GM23338 (cell line): ENCODE measurements at regions not wholly inside any gene's neighbourhood (a gene's known extent, or its start where the extent isn't known, plus 50 kb on each side); places are given as distances from the start of the nearest gene placed in this dataset.

ENCODE experiments used
- ATAC-seq: fragments of 200-7000 bp; cut with Tn5 transposase; 3 replicates; pipeline ENCODE4 v1.9.1; 2020
- DNase-seq: peaks from one replicate; pipeline ENCODE4 v3.0.0-alpha.2; 2015; ENCODE audit warnings: low spot score
- H2AFZ ChIP-seq: fragments of 200-600 bp; sonication (generic); 2 replicates; pipeline ENCODE4 v1.8.0; 2016; ENCODE audit warnings: antibody characterized with exemption, mild to moderate bottlenecking, moderate library complexity
- H3F3A ChIP-seq: fragments of 200-600 bp; sonication (generic); replicated peaks from 2 replicates; pipeline ENCODE4 v1.8.0; 2017; ENCODE audit warnings: antibody characterized with exemption, mixed run types, low read depth
- H3K27ac ChIP-seq: fragments of 200-600 bp; sonication (generic); 2 replicates; pipeline ENCODE4 v1.6.1; 2016; ENCODE audit warnings: low read depth
- H3K27me3 ChIP-seq: fragments of 200-600 bp; sonication (generic); 2 replicates; pipeline ENCODE4 v1.8.0; 2016; ENCODE audit warnings: mild to moderate bottlenecking, mixed run types, moderate library complexity; ENCODE audit not compliant: insufficient read depth
- H3K36me3 ChIP-seq: fragments of 200-600 bp; sonication (generic); 2 replicates; pipeline ENCODE4 v1.8.0; 2016; ENCODE audit warnings: mild to moderate bottlenecking; ENCODE audit not compliant: insufficient read depth
- H3K4me1 ChIP-seq: fragments of 200-600 bp; sonication (generic); 2 replicates; pipeline ENCODE4 v1.8.0; 2016; ENCODE audit warnings: mild to moderate bottlenecking, moderate library complexity; ENCODE audit not compliant: insufficient read depth
- H3K4me2 ChIP-seq: fragments of 200-600 bp; sonication (generic); 2 replicates; pipeline ENCODE4 v1.7.1; 2017; ENCODE audit warnings: mixed run types
- H3K4me3 ChIP-seq: fragments of 200-600 bp; sonication (generic); 2 replicates; pipeline ENCODE4 v1.6.1; 2016; ENCODE audit warnings: mixed run types
- H3K79me2 ChIP-seq: fragments of 200-600 bp; sonication (generic); replicated peaks from 2 replicates; pipeline ENCODE4 v1.8.0; 2017; ENCODE audit warnings: mild to moderate bottlenecking; ENCODE audit not compliant: insufficient read depth
- H3K9me2 ChIP-seq: fragments of 200-600 bp; sonication (generic); 2 replicates; pipeline ENCODE4 v1.8.0; 2017; ENCODE audit not compliant: insufficient read depth
- H4K20me1 ChIP-seq: fragments of 200-600 bp; sonication (generic); replicated peaks from 2 replicates; pipeline ENCODE4 v1.8.0; 2017; ENCODE audit warnings: mild to moderate bottlenecking; ENCODE audit not compliant: insufficient read depth
- H3K27ac Mint-ChIP-seq: 2 replicates; pipeline ENCODE4 v1.8.0; 2020; ENCODE audit warnings: inconsistent platforms, mild to moderate bottlenecking, moderate library complexity, mixed read lengths
- H3K27me3 Mint-ChIP-seq: 3 replicates; pipeline ENCODE4 v1.8.0; 2022; ENCODE audit warnings: low read depth, mild to moderate bottlenecking, moderate library complexity, mixed read lengths, inconsistent platforms; ENCODE audit not compliant: insufficient read depth, poor library complexity
- H3K36me3 Mint-ChIP-seq: 3 replicates; pipeline ENCODE4 v1.8.0; 2021; ENCODE audit warnings: low read depth, mild to moderate bottlenecking, inconsistent platforms, moderate library complexity, mixed read lengths
- H3K4me1 Mint-ChIP-seq: 3 replicates; pipeline ENCODE4 v1.8.0; 2020; ENCODE audit warnings: mild to moderate bottlenecking, inconsistent platforms, mixed read lengths
- H3K4me3 Mint-ChIP-seq: 3 replicates; pipeline ENCODE4 v1.8.0; 2021; ENCODE audit warnings: moderate library complexity, mild to moderate bottlenecking, inconsistent platforms, mixed read lengths
- H3K9me3 Mint-ChIP-seq: 3 replicates; pipeline ENCODE4 v1.8.0; 2020; ENCODE audit warnings: moderate library complexity, mild to moderate bottlenecking, inconsistent platforms, mixed read lengths
- CREB1 ChIP-seq: fragments of 250-450 bp; sonication (Bioruptor Pico); IDR thresholded peaks from 2 replicates; pipeline ENCODE4 v1.5.0; 2020; ENCODE audit warnings: low read depth, mild to moderate bottlenecking, moderate library complexity
- CTCF ChIP-seq, 2 experiments: fragments of 200-600 bp in 1 of 2; sonication (generic) in 1 of 2; conservative IDR thresholded peaks; 2 replicates each; pipeline versions ENCODE4 v1.5.1 to v1.6.1; 2016 to 2017; ENCODE audit warnings: antibody characterized with exemption in 2 of 2, low read depth in 2 of 2, mild to moderate bottlenecking in 2 of 2, moderate library complexity in 1 of 2
- ETS1 ChIP-seq: IDR thresholded peaks from 2 replicates; pipeline ENCODE4 v1.6.1; 2016; ENCODE audit warnings: antibody characterized with exemption
- EZH2 ChIP-seq: fragments of 200-600 bp; sonication (generic); IDR thresholded peaks from one replicate; pipeline ENCODE4 v1.8.0; 2017; ENCODE audit warnings: antibody characterized with exemption, mild to moderate bottlenecking, low read depth; ENCODE audit not compliant: unreplicated experiment
- EZH2phosphoT487 ChIP-seq: fragments of 200-600 bp; sonication (generic); IDR thresholded peaks from one replicate; pipeline ENCODE4 v1.8.1; 2018; ENCODE audit warnings: antibody characterized with exemption; ENCODE audit not compliant: unreplicated experiment
- JUNB ChIP-seq: IDR thresholded peaks from one replicate; pipeline ENCODE4 v1.6.1; 2016; ENCODE audit warnings: antibody characterized with exemption; ENCODE audit not compliant: unreplicated experiment
- NANOG ChIP-seq: IDR thresholded peaks from 2 replicates; pipeline ENCODE4 v1.6.1; 2016; ENCODE audit warnings: antibody characterized with exemption, borderline replicate concordance
- POLR2AphosphoS5 ChIP-seq: IDR thresholded peaks from 2 replicates; pipeline ENCODE4 v1.6.1; 2016; ENCODE audit warnings: antibody characterized with exemption, low read depth
- REST ChIP-seq: IDR thresholded peaks from one replicate; pipeline ENCODE4 v1.6.1; 2018; ENCODE audit warnings: antibody characterized with exemption; ENCODE audit not compliant: unreplicated experiment
- STAT1 ChIP-seq: IDR thresholded peaks from one replicate; pipeline ENCODE4 v1.6.1; 2016; ENCODE audit warnings: antibody characterized with exemption; ENCODE audit not compliant: unreplicated experiment
- ZNF114 ChIP-seq: fragments of 250-450 bp; sonication (Bioruptor Pico); IDR thresholded peaks from 2 replicates; pipeline ENCODE4 v1.5.0; 2020; ENCODE audit warnings: mild to moderate bottlenecking, moderate library complexity
- ZNF331 ChIP-seq: fragments of 250-450 bp; sonication (Bioruptor Pico); IDR thresholded peaks from 2 replicates; pipeline ENCODE4 v1.5.0; 2020; ENCODE audit warnings: low read depth, mild to moderate bottlenecking, moderate library complexity
- ZNF462 ChIP-seq: fragments of 250-450 bp; sonication (Bioruptor Pico); IDR thresholded peaks from 2 replicates; pipeline ENCODE4 v1.5.0; 2020; ENCODE audit warnings: mild to moderate bottlenecking, moderate library complexity

GRCh38 chr3:8173892-8174291 lies 327.7 kb upstream of the LMCD1 start:
- H3K4me1 Mint-ChIP-seq: peaks cover 23% of the 10 kb centered on the region
- no peaks in the 10 kb centered on the region; the same call in 2 of the 3 replicates for H3K9me3 Mint-ChIP-seq
- H3K36me3 Mint-ChIP-seq: peaks cover 4% of the 10 kb centered on the region; the same call in 1 of the 3 replicates
- H4K20me1 ChIP-seq: no peaks in the 10 kb centered on the region
- H3K4me3 ChIP-seq: no peak overlapping the region
- H3K4me2 ChIP-seq: no peak overlapping the region
- no peaks in the 10 kb centered on the region for H3F3A ChIP-seq
- H3K27me3 Mint-ChIP-seq: peaks cover 4% of the 10 kb centered on the region
- H3K36me3 ChIP-seq: no peaks in the 10 kb centered on the region
- no peak overlapping the region for H2AFZ ChIP-seq
- no peaks in the 10 kb centered on the region for H3K27me3 ChIP-seq
- no peak overlapping the region for H3K27ac ChIP-seq
- TF ChIP-seq ETS1 (no peak), REST (no peak), POLR2AphosphoS5 (no peak), CTCF (conservative IDR thresholded peaks at IDR 0.05; ENCODE audit: low read depth in 2 of 2) (no peak), ZNF331 (no peak), NANOG (no peak), JUNB (no peak), CREB1 (CRISPR knock-in tag) (no peak), ZNF114 (CRISPR knock-in tag) (no peak), STAT1 (no peak), ZNF462 (CRISPR knock-in tag) (no peak), EZH2phosphoT487 (no peak), EZH2 (no peak)
- no peak overlapping the region for H3K4me3 Mint-ChIP-seq
- H3K79me2 ChIP-seq: no peaks in the 10 kb centered on the region
- H3K4me1 ChIP-seq: no peaks in the 10 kb centered on the region
- peaks cover 5% of the 10 kb centered on the region; the same call in 1 of the 2 replicates for H3K9me2 ChIP-seq
- H3K27ac Mint-ChIP-seq: no peak overlapping the region
- ATAC-seq: no peak
- DNase-seq: no peak
